ENCODE measurements at regions not wholly inside any gene's neighbourhood (a gene's known extent, or its start where the extent isn't known, plus 50 kb on each side); places are given as distances from the start of the nearest gene placed in this dataset.
"Not testable (repeated sequence)": the region's sequence is repeated elsewhere in the genome, so short reads cannot be mapped to it uniquely, and the experiment has no call there.

DNA sequence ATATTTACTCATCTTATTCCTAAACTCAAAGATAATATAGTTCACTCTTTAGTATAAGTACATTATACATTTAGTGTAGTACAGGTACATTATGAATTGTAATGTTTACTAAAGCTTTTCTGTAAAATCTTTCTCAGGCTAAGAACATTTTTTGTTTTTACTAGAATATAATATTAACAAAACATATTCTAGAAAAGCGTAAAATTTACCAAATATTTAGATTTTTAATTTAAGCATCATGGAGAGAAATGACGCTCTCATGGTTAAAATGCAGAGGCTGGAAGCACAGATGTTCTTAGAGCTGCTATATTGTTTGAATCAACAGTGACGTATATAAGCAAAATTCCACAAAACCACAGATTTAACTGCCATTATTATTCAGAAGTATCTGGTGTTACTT, 54.7 kb upstream of the NBPF15 start:
- H3K9me3 Mint-ChIP-seq; H3K36me3 Mint-ChIP-seq (ENCODE audit: low read depth); H3K27ac Mint-ChIP-seq; CTCF ChIA-PET; DNase-seq; POLR2A ChIA-PET; H3K4me3 Mint-ChIP-seq; H3K27me3 Mint-ChIP-seq: not testable (repeated sequence)
- peaks cover 13% of the 10 kb centered on the region for H3K4me1 Mint-ChIP-seq

DNA sequence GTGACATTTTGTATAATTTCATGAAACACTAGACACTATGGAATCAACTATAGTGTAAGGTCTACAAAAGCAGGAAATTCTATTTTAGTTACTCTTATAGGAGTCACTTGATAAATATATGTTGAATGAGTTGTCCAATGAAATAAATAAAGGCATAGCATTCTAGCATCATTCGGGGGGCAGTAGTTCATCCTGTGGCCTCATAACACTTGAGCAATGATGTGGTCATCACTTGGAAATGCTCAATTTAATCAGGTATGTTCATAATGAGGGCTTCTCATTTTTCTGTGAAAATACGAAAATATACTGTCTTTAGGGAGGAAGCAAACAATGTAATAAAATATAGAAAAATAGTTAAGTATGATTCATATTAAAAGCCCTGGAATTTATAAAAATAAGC, 55.4 kb upstream of the NBPF15 start:
- not testable (repeated sequence) for H3K36me3 Mint-ChIP-seq (ENCODE audit: low read depth); H3K4me3 Mint-ChIP-seq

DNA sequence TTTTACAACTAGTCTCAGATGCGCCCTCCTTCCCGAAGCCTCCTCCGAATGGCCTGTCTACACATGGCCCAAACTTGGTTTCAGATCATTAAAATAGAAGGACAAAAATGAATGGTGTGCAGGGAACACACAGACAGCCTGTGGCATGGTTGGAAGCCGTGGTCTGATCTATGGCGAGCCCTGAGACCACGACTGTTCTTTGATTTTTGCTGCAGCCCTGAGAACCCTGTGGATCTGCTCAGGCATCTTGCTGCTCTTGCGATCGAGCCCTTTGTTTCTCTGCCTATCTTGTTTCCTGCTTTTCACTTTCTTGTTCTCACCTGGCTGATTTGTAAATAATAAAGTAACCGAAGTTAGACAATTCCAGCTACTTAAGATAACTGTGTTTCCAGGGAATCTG, 57.0 kb upstream of the NBPF15 start:
- H3K9me3 Mint-ChIP-seq, H3K4me3 Mint-ChIP-seq: not testable (repeated sequence)

More for the DNA sequence above, 55.4 kb upstream of the NBPF15 start:
- POLR2A ChIA-PET, DNase-seq, H3K27ac Mint-ChIP-seq, H3K27me3 Mint-ChIP-seq, CTCF ChIA-PET, H3K9me3 Mint-ChIP-seq: not testable (repeated sequence)
- peaks cover 14% of the 10 kb centered on the region for H3K4me1 Mint-ChIP-seq

DNA sequence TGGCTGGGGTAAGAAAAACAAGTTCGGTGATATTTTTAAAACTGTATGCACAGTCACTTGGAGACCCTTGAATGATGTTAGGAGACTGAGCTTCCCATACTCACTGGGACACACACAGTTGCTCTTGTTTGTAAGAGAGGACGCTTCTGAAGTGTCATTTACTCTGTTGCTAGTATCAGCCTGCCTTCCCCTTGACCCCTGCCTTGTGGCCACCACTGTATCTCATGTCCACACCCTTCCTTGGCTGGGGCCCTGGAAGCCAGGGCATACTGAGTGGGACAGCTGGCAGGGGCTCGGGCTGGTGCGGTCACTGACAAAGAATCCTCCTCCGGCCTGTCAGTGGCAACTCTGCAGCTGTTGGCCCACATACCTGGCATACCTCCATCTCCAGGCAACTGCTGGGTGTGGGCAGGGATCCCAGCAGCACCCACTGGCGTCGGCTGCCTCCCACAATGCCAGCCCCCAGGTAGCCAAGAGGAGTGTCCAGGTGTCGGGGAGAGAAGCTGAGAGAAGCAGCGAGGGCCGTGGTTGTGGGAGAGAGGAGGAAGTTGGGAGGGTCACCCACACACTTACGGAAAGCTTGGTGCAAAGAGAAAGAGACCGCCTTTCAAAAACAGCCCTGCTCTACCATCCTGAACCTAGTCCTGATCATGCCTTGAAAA, 58.2 kb upstream of the NBPF15 start:
- H3K27me3 Mint-ChIP-seq; H3K9me3 Mint-ChIP-seq; DNase-seq; H3K4me3 Mint-ChIP-seq; POLR2A ChIA-PET; H3K27ac Mint-ChIP-seq; H3K36me3 Mint-ChIP-seq (ENCODE audit: low read depth); CTCF ChIA-PET: not testable (repeated sequence)
- H3K4me1 Mint-ChIP-seq, result peaks cover 20% of the 10 kb centered on the region

More for the DNA sequence above, 57.0 kb upstream of the NBPF15 start:
- H3K27ac Mint-ChIP-seq; CTCF ChIA-PET; POLR2A ChIA-PET; H3K36me3 Mint-ChIP-seq (ENCODE audit: low read depth); DNase-seq; H3K27me3 Mint-ChIP-seq: not testable (repeated sequence)
- peaks cover 14% of the 10 kb centered on the region for H3K4me1 Mint-ChIP-seq

DNA sequence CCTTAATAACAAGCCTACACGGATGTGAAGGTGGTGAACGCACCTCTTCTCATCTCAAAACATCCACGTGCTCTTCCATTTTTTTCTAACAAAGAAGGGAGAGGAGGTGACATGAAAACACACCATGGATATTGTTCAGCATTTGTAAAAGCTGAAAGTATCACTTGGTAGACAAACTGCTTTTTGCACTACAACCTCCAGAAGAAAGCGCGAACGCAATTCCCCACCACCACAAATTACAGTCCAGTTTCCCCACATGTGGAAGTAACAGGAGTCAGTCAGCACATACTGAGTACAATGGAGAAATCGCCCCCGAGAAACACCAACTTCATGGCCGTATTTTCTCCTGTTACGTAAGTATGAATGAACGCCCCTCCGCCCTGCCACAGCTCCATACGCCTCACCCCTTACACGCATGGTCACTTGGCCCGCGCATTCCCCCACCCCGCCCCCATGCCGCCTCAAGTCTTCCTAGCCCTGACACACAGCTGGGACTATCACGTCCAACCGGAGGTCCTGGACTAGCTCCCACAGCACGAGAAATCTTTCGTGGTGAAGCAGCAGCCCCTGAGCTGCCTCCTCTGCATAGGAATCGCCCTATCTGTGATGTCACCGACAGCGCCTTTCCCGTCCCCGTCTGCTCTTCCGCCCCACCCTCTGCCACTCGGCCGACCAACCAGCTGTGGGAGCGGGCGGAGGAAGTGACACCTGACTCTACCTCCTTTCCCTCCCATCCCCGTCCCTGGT, 62.4 kb upstream of the NBPF15 start:
- peak overlapping the region; percentile 100 for H3K27ac Mint-ChIP-seq
- POLR2A ChIA-PET; CTCF ChIA-PET; H3K36me3 Mint-ChIP-seq (ENCODE audit: low read depth); H3K9me3 Mint-ChIP-seq; H3K27me3 Mint-ChIP-seq: not testable (repeated sequence)
- peaks cover 14% of the 10 kb centered on the region for H3K4me1 Mint-ChIP-seq
- peak; percentile 71 for DNase-seq
- peak overlapping the region; percentile 73 for H3K4me3 Mint-ChIP-seq

DNA sequence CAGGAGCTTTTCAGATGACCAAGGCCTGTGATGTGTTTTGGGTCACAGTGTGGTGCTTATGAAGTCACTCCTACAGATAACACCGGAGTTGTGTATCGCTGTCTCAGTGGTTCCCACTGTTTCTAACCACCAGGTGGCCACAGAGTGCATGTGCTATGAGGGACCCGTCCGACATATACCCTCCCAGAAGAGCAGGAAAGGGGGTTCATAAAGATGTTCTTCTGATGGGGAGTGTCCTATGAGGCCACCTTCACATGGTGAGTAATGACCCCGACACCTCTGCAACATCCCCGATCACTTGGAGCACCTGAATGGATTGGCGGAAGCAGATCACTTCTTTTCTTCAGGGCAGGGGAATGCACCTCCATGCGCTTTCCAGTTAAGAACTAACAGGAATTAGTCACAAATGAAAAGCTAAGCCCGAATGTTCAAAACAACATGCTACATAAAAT, 60.5 kb upstream of the PPIAL4F start:
- CTCF ChIA-PET; H3K4me3 Mint-ChIP-seq; H3K36me3 Mint-ChIP-seq (ENCODE audit: low read depth); DNase-seq; H3K27me3 Mint-ChIP-seq; H3K9me3 Mint-ChIP-seq: not testable (repeated sequence)
- Mint-ChIP-seq H3K27ac (peak overlapping the region; percentile 88), H3K4me1 (peaks cover 27% of the 10 kb centered on the region)
- POLR2A ChIA-PET, result interaction anchor here (1.2 kb wide), 1 partner anchor 14 kb away, joined by 5 read pairs; no protein-coding TSS in a partner anchor

DNA sequence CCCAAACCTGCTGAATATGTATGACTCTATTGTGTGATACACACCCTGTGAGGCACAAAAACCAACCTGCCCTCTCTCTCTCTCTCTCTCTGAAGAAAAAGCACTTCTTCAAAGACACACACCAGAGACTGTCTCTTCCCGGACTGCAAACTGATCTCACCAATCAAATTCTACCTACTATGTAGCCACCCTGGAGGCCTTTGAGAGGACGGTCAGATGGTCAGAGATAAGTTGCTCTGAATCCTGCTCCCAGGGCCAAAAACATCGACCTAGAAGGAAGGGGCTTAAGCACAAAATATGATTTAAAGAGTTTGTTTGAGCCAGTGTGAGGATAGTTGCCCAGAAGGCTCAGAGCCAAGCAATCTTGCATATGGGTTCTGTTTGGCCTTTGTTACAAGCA, 59.2 kb upstream of the PPIAL4F start:
- H3K9me3 Mint-ChIP-seq; H3K36me3 Mint-ChIP-seq (ENCODE audit: low read depth); H3K4me3 Mint-ChIP-seq; CTCF ChIA-PET; H3K27me3 Mint-ChIP-seq: not testable (repeated sequence)
- peak; percentile 13 for DNase-seq
- POLR2A ChIA-PET, result interaction anchor here (1.2 kb wide), 1 partner anchor 13 kb away, joined by 5 read pairs; no protein-coding TSS in a partner anchor
- Mint-ChIP-seq H3K27ac (peak overlapping the region; percentile 86), H3K4me1 (peaks cover 26% of the 10 kb centered on the region)

DNA sequence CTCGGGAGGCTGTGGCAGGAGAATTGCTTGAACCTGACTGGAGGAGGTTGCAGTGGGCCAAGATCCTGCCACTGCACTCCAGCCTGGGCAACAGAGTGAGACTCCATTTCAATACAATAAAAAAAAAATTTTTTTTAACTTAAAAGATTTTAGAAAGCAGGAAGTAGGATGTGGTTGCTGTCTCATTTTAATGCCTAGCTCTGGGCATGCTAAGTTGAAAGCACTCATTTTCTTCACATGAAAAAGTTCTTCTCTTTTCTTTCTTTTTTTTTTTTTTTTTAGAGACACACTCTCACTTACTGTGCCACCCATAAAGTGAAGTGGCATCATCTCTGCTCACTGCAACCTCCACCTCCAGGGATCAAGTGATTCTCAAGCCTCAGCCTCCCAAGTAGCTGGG, 58.4 kb upstream of the PPIAL4F start:
- H3K27me3 Mint-ChIP-seq; H3K9me3 Mint-ChIP-seq; DNase-seq; POLR2A ChIA-PET; H3K36me3 Mint-ChIP-seq (ENCODE audit: low read depth); CTCF ChIA-PET; H3K4me3 Mint-ChIP-seq: not testable (repeated sequence)
- Mint-ChIP-seq H3K4me1 (peaks cover 26% of the 10 kb centered on the region), H3K27ac (peak overlapping the region; percentile 93)

DNA sequence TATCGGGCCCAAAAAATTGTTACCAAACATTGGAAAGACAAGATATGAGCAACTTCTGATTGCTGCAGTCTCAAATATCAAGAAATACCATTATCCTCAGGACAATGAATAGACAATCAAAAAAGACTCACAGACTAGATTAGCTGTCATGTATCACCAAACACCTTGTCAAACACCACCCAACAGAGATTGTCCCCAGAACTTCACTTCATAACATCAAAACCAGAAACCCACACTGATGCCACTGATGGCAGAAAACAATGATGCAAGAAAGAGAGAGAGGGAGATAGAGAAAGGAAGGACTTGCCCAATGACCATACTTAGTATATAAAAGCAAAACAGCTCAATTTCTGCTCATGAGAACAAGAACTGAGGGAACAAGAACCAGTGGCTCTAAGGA, 56.0 kb upstream of the PPIAL4F start:
- Mint-ChIP-seq H3K27ac (peak overlapping the region; percentile 78), H3K4me1 (peaks cover 28% of the 10 kb centered on the region)
- DNase-seq; POLR2A ChIA-PET; H3K4me3 Mint-ChIP-seq; CTCF ChIA-PET; H3K27me3 Mint-ChIP-seq; H3K36me3 Mint-ChIP-seq (ENCODE audit: low read depth); H3K9me3 Mint-ChIP-seq: not testable (repeated sequence)

DNA sequence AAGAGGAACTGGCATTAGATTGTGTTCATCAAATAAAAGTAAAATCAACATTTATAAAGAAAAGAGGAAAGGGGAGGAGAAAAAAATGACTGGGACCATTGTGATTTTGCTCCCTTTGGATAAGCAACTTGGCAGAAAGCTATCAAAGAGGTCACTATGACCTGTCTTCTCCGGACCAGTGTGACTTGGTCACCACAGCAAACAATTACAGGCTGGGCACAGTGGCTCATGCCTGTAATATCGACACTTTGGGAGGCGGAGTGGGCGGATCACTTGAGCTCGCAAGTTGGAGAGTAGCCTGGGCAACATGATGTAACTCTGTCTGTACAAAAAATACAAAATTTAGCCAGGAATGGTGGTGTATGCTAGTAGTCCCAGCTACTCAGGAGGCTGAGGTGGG, 55.5 kb upstream of the PPIAL4F start:
- H3K27ac Mint-ChIP-seq; H3K4me3 Mint-ChIP-seq; POLR2A ChIA-PET; H3K9me3 Mint-ChIP-seq; H3K27me3 Mint-ChIP-seq; DNase-seq; CTCF ChIA-PET; H3K36me3 Mint-ChIP-seq (ENCODE audit: low read depth): not testable (repeated sequence)
- peaks cover 23% of the 10 kb centered on the region for H3K4me1 Mint-ChIP-seq

DNA sequence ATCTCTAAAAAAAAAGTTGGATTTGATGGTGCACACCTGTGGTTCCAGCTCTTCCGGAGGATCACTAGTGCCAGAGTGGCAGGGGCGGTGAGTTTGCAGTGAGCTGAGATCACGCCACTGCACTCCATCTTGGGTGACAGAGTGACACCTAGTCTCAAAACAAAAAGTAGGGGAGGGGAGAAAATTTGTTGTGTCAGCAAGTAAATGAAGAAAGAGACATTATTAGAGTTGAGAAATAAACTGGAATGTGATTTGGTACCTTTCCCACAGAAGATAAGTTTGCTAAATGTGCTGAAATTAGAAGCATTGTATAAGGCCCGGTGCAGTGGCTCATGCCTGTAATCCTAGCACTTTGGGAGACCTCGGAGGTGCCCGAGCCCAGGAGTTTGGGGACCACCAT, 54.0 kb upstream of the PPIAL4F start:
- H3K27me3 Mint-ChIP-seq; H3K27ac Mint-ChIP-seq; POLR2A ChIA-PET; DNase-seq; CTCF ChIA-PET; H3K4me1 Mint-ChIP-seq; H3K9me3 Mint-ChIP-seq; H3K4me3 Mint-ChIP-seq; H3K36me3 Mint-ChIP-seq (ENCODE audit: low read depth): not testable (repeated sequence)

DNA sequence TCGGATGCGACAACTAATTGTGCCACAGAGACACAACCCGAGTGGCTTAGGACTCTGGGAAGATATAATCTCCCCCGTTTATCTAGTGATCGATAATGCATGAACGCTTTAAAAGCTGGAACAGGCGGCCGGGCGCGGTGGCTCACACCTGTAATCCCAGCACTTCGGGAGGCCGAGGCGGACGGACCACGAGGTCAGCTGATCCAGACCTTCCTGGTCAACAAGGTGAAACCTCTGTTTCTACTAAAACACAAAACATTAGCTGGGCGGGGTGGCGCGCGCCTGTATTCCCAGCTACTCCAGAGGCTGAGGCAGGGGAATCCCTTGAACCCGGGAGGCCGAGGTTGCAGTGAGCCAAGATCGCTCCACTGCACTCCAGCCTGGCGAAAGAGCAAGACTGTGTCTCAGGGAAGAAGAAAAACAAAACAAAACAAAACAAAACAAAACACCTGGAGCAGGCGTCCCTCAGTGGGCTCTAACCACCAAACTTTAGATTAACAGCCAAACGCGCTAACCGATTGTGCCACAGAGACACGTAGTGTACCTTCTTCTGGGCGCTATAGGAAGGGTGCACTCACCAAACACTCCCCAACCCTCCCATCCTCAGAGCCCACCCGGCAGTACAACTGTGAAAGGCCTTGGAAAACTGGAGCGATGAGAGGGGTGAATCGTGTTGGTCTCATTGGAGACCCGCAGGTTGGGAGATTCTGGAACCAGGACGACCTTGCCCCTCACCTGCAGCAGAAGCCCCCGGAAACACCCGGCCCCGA, 53.3 kb upstream of the PPIAL4F start:
- H3K9me3 Mint-ChIP-seq, POLR2A ChIA-PET: not testable (repeated sequence)

More for the DNA sequence above, 53.3 kb upstream of the PPIAL4F start:
- CTCF ChIA-PET; H3K4me1 Mint-ChIP-seq; DNase-seq; H3K36me3 Mint-ChIP-seq (ENCODE audit: low read depth); H3K4me3 Mint-ChIP-seq; H3K27me3 Mint-ChIP-seq; H3K27ac Mint-ChIP-seq: not testable (repeated sequence)
